ENCODE measurements at regions not wholly inside any gene's neighbourhood (a gene's known extent, or its start where the extent isn't known, plus 50 kb on each side); places are given as distances from the start of the nearest gene placed in this dataset.

DNA sequence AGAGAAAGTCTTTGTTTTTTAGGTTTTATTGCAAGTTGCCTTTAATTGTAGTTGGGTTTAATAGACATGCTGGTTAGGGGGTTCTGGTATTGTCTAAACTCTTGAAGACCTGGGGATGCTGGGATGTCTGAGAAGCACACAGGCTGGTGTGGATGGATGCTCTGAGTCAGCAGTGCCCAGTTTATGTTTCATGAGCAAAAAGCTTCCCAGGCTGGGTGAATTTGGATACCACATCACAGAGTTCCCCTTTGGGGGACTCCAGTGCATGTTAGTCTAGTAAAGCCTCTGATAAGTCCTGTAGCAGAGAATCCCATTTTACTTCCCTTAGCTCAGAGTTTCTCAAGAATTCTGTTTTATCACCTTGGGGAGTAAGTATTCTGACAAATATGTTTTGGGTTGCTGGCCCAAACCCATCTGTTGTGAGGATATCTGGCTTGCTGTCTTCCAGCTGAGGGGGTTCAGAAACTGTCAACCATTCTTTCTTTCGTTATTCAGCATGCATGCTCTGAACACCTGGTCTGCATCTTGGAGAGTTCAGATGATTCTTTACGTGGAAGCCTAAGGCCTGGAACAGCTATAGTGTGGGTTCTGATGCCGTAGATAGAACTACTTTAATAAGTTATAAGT, 509.1 kb downstream of the VRK1 start:
- FAIRE-seq = no peak

DNA sequence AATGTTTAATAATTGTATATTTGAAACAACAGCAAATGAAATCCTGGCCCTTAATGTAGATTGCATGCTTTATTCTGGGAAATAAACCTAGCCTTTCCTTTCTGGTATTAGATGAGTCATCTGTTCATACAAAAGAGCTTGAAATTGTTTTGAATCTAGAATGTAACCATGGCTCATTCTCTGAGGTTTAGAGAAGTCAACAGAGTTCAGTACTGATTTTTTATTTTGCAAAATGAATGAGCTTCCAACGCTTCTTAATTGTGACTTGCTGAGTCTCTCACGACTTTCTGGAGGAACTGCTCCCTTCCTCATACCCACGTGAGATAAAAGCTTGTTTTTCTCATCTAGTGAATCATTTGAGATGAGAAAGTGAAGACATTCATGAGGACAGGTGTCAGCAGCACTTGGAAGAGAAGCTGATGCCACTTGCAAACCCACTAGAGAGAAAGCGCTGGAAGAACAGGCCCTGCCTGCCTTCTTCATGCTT, 509.6 kb downstream of the VRK1 start:
- DNase-seq (ENCODE audit: insufficient read length, low spot score) (no peak), FAIRE-seq (no peak)
- TF ChIP-seq, protein P1, sequence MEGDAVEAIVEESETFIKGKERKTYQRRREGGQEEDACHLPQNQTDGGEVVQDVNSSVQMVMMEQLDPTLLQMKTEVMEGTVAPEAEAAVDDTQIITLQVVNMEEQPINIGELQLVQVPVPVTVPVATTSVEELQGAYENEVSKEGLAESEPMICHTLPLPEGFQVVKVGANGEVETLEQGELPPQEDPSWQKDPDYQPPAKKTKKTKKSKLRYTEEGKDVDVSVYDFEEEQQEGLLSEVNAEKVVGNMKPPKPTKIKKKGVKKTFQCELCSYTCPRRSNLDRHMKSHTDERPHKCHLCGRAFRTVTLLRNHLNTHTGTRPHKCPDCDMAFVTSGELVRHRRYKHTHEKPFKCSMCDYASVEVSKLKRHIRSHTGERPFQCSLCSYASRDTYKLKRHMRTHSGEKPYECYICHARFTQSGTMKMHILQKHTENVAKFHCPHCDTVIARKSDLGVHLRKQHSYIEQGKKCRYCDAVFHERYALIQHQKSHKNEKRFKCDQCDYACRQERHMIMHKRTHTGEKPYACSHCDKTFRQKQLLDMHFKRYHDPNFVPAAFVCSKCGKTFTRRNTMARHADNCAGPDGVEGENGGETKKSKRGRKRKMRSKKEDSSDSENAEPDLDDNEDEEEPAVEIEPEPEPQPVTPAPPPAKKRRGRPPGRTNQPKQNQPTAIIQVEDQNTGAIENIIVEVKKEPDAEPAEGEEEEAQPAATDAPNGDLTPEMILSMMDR (IDR thresholded peaks at IDR 0.05; ENCODE audit: insufficient read depth, missing control alignments) = no peak

More for the DNA sequence above, 509.1 kb downstream of the VRK1 start:
- no peak for DNase-seq (ENCODE audit: insufficient read length, low spot score)
- TF ChIP-seq, protein P1 (IDR thresholded peaks at IDR 0.05; ENCODE audit: insufficient read depth, missing control alignments) = no peak

DNA sequence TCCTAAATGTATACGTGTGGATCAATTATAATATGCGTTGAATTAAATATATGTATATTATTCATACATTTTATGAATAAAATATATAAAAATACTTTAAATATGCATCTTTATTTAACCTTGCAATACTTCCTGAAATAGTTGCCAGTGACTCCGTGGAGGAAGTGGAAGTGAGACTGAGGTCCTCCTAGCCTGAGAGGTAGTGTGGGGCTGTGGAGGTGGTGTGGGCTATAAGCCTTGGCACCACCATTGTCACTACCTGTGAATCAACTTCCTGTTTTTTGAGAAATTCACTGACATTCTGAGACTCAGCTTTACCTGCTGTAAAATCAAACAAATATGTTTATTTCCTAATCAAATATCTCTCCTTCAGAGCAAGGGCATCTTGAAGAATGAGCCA, 514.2 kb downstream of the VRK1 start:
- TF ChIP-seq, protein P1 (IDR thresholded peaks at IDR 0.05; ENCODE audit: insufficient read depth, missing control alignments) = no peak
- no peak for DNase-seq (ENCODE audit: insufficient read length, low spot score)
- FAIRE-seq = no peak

DNA sequence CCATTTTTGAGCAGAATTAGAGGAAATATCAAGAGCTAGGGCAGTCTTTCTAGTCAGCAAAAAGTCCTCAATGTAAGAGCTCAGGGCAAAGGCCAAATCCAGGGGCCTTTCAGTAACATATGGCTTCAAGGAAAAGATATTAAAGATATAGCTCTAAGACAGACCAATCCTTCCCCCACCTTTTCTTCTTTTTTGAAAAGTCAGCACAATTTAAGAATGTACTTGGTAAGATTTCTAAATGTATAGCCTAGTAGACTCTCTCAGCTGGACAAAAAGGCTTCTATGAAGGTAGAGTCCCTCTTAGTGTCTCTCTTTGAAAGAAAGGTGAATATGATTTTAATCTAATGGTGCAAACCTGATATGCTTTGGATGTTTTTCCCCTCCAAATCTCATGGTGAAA, 515.7 kb downstream of the VRK1 start:
- no peak for FAIRE-seq

DNA sequence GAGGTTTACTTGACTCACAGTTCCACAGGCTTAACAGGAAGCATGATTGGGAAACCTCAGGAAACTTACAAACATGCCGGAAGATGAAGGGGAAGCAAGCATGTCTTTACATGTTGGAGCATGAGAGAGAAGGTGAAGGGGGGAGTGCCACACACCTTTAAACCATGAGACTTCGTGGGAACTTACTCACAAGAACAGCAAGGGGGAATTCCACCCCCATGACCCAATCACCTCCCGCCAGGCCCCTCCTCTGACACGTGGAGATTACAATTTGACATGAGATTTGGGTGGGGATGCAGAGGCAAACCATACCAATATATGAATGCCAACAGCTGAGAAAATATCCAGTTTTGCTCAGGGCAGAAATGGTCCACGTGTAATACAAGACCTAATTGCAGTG, 518.6 kb downstream of the VRK1 start:
- TF ChIP-seq, protein P1 (IDR thresholded peaks at IDR 0.05; ENCODE audit: insufficient read depth, missing control alignments) = no peak
- FAIRE-seq = no peak
- DNase-seq (ENCODE audit: insufficient read length, low spot score) = no peak

More for the DNA sequence above, 515.7 kb downstream of the VRK1 start:
- no peak for DNase-seq (ENCODE audit: insufficient read length, low spot score)
- TF ChIP-seq, protein P1 (IDR thresholded peaks at IDR 0.05; ENCODE audit: insufficient read depth, missing control alignments) = no peak

DNA sequence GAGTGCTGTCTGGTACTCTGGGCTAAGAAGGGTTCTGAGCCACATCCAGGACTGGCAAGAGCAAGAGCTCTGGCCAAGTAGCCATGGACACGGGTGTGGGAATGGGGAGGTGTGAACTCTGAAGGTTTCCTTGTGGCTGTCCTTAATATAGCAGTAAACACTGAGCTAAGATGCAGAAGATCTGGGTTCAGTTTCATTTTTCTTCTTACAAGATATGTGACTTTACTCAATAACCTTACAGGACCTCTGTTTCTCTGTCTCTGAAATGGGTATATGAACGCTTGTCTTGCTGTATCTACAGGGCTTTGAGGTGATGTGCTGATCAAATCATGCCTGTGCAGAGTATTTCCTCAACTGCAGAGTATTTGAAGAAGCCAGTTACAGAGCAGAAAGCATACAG, 521.2 kb downstream of the VRK1 start:
- FAIRE-seq (no peak), DNase-seq (ENCODE audit: insufficient read length, low spot score) (no peak)
- TF ChIP-seq, protein P1 (IDR thresholded peaks at IDR 0.05; ENCODE audit: insufficient read depth, missing control alignments) = no peak

DNA sequence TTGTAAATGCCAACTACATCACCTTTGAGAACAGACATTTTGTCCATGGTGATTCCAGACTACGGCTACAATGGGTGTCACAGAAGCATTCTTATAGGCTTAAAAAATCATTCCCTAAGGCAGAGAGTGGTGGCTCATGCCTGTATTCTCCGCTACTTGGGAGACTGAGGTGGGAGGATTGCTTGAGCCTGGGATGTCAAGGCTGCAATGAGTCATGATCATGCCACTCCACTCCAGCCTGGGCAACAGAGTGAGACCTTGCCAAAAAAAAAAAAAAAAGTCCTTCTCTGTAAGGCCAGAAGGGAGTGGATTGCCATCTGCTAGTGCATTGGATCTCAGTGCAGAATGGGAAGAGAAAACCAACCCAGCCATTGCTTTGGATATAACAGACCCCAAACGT, 522.5 kb downstream of the VRK1 start:
- FAIRE-seq = no peak
- no peak for DNase-seq (ENCODE audit: insufficient read length, low spot score)
- TF ChIP-seq, protein P1 (IDR thresholded peaks at IDR 0.05; ENCODE audit: insufficient read depth, missing control alignments) = no peak
